ENCODE measurements at regions not wholly inside any gene's neighbourhood (a gene's known extent, or its start where the extent isn't known, plus 50 kb on each side); places are given as distances from the start of the nearest gene placed in this dataset.

- DNase-seq, result no peak
These were observed 536.6 kb downstream of the NPHP4 start for GRCh38 chr1:5455651-5456050.

DNA sequence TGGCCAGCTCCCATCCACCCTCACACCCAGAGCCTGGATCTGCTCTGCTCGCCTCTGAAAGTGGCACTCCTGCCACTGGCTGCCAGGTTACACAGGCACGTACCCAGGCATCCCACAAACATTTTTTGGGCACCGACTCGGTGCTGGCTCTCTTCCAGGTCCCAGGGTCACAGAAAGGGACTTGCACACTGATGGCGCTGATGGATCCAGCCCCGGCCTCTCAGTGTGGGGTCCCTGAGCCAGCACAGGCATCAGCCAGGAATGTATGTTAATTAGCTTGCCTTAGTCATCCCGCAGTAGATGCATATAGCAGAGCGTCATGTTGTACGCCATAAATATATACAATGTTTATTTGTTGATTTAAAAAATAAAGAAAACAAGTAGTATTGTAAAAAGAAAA, 537.2 kb downstream of the NPHP4 start:
- DNase-seq, result no peak

GRCh38 chr1:5453347-5453746, 538.9 kb downstream of the NPHP4 start:
- DNase-seq, result no peak

- DNase-seq, result no peak
These were observed 540.6 kb downstream of the NPHP4 start for GRCh38 chr1:5451671-5452070.

GRCh38 chr1:5448486-5448885, 543.7 kb downstream of the NPHP4 start:
- DNase-seq, result no peak

- no peak for DNase-seq
These were observed 544.7 kb downstream of the NPHP4 start for GRCh38 chr1:5447503-5447960.

- no peak for DNase-seq
These were observed 547.8 kb downstream of the NPHP4 start for GRCh38 chr1:5444396-5444795.

- DNase-seq, result no peak
These were observed 555.4 kb downstream of the NPHP4 start for GRCh38 chr1:5436808-5437207.

DNA sequence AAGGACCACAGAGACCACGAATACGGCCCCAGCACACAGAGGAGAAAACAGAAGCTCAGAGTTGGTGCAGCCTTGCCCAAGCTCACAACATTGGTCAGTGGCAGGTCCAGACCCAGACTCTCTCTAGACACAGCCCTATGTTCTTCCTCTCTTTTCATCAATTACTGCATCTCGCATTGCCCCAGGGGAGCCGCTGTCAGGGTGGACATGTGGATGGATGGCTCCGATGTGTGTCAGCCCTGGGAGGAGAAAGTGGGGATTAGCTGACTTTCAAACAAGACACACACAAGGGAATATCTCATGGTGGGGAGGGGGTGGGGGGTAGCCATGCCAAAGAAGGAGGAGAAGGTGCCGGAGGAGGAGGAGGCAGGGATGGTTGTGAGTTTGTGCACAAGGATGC, 556.8 kb downstream of the NPHP4 start:
- DNase-seq, result no peak

GRCh38 chr1:5432436-5432835, 559.8 kb downstream of the NPHP4 start:
- no peak for DNase-seq

- no peak for DNase-seq
These were observed 561.1 kb downstream of the NPHP4 start for GRCh38 chr1:5430911-5431697.

GRCh38 chr1:5430136-5430535, 562.1 kb downstream of the NPHP4 start:
- DNase-seq, result no peak

- no peak for DNase-seq
These were observed 563.9 kb downstream of the NPHP4 start for GRCh38 chr1:5428351-5428750.

- DNase-seq, result no peak
These were observed 565.1 kb downstream of the NPHP4 start for GRCh38 chr1:5427026-5427613.

- DNase-seq, result no peak
These were observed 567.2 kb downstream of the NPHP4 start for GRCh38 chr1:5424802-5425703.

DNA sequence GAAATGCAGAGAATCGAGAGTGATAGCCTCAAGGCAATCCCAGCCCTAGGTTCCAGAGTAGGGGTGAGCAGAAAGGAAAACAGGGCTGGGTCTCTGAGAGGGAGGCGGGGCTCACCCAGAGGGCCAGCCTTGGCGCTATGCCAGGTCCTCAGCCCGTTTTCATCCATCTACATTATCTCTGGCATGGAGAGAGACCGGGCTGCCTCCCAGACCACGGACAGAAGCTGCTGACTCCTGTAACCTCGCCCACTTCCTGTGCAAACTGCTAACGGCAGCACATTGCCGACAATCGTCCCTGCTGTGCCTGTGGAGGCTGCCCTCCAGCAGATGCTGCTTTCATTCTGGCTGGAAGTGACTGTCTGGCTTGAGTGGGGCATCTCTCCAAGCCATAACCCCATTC, 569.1 kb downstream of the NPHP4 start:
- DNase-seq, result no peak

GRCh38 chr1:5419501-5419900, 572.7 kb downstream of the NPHP4 start:
- DNase-seq, result no peak

DNA sequence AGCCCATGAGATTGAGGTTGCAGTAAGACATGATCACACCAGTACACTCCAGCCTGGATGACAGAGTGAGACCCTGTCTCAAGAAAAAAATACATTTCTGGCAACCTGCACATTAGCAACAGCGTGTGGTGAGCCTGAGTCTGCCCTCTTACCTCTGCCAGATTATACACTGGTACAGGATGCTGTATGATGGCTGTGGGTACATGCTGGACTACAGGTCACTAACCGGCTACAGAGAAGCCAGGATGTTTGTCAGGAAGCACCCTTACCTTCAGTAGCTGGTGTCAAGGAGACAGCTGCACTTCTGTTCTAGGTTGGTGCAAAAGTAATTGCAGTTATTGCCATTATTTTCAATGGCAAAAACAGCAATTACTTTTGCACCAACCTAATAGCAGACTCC, 575.7 kb downstream of the NPHP4 start:
- DNase-seq, result no peak

- DNase-seq, result no peak
These were observed 576.6 kb downstream of the NPHP4 start for GRCh38 chr1:5415606-5416005.

DNA sequence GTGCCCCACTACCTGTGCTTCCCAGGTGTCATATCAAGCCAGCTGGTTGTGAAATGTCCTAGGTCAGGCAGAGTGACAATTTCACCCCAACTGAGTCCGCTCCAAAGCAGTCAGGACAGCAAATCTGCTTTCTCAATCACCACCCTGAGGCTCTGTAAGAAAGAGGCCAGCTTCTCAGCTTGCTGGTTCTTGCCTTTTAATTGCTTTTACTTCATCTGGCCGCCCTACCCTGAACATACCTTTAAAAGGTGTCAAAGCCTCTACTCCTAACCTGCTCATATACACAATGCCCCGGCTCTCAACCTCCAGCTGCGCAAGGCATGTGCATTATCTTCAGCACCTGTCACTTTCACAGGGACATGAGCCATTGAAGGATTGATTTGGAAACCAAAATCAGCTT, 581.6 kb downstream of the NPHP4 start:
- DNase-seq, result no peak

GRCh38 chr1:5408401-5408800, 583.8 kb downstream of the NPHP4 start:
- no peak for DNase-seq

DNA sequence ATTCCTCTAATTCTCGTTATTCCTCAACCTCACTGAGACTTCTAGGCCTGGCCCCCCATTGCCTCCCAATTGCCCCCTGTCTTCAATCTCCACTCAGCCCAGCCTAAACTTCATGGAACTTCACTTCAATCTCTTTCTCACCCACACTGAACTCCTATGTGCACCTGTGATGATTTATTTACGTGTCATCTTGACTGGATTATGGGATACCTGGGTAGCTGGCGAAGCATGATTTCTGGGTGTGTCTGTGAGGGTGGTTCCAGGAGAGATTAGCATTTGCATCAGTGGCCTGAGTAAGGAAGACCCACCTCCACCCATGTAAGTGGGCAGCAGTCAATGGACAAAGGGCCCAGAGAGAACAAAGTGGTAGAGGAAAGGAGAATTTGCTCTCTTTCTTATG, 587.0 kb downstream of the NPHP4 start:
- no peak for DNase-seq

DNA sequence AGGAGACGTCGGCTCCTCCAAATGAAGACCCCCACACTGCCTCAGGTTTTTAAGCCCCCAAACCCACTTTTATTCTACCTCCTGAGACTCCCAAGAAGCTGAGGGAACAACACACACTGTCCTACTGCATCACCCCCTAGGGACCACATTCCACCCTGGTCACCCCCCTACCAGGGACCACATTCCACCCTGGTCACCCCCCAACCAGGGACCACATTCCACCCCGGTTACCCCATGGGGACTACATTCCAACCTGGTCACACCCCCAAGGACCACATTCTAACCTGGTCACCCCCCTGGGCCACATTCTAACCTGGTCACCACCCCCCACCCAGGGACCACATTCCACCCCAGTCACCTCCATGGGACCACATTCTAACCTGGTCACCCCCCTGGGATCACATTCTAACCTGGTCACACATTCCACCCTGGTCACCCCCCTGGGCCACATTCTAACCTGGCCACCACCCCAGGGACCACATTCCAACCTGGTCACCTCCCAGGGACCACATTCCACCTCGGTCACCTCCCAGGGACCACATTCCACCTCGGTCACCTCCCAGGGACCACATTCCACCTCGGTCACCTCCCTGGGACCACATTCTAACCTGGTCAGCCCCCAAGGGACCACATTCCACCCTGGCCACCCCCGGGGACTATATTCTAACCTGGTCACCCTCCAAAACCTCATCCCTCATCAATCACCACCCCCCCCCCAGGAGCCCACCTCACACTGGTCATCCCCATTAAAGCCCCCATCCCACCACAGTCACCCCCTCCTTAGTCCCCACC, 587.6 kb downstream of the NPHP4 start:
- no peak for DNase-seq

All from bone marrow (tissue), 2 donors.